Activated naive CD8-positive, alpha-beta T cell treated with anti-CD3 and anti-CD28 coated beads, Interleukin-2, amount 10 ng/mL, durations not matched to agents 7 days and 5 days (primary cell): ENCODE measurements at regions not wholly inside any gene's neighbourhood (a gene's known extent, or its start where the extent isn't known, plus 50 kb on each side); places are given as distances from the start of the nearest gene placed in this dataset.

Experiments
- ATAC-seq: fragments of 150-1000 bp; cut with Tn5 transposase; one replicate; pipeline ENCODE4 v1.10.0; 2021; ENCODE audit warnings: low read depth, moderate library complexity
- POLR2A ChIA-PET: fragments of 350-600 bp; sonication (Branson Sonifier 250); formaldehyde crosslinking; loops from one replicate; lab custom pipeline; 2021; ENCODE audit warnings: antibody characterized with exemption; lab: Charles Lee
- DNase-seq: peaks from one replicate; pipeline ENCODE4 v3.0.0; 2021
- H3K27ac Mint-ChIP-seq: one replicate; pipeline ENCODE4 v1.8.0; 2022; ENCODE audit warnings: mild to moderate bottlenecking, mixed read lengths
- H3K27me3 Mint-ChIP-seq: one replicate; pipeline ENCODE4 v1.8.0; 2022; ENCODE audit warnings: mild to moderate bottlenecking, moderate library complexity, mixed read lengths
- H3K36me3 Mint-ChIP-seq: one replicate; pipeline ENCODE4 v1.8.0; 2021; ENCODE audit warnings: mild to moderate bottlenecking, mixed read lengths
- H3K4me1 Mint-ChIP-seq: one replicate; pipeline ENCODE4 v1.8.0; 2021; ENCODE audit warnings: mixed read lengths
- H3K4me3 Mint-ChIP-seq: one replicate; pipeline ENCODE4 v1.8.0; 2022; ENCODE audit warnings: mild to moderate bottlenecking, moderate library complexity, mixed read lengths
- H3K9me3 Mint-ChIP-seq: one replicate; pipeline ENCODE4 v1.8.0; 2021; ENCODE audit warnings: mixed read lengths

DNA sequence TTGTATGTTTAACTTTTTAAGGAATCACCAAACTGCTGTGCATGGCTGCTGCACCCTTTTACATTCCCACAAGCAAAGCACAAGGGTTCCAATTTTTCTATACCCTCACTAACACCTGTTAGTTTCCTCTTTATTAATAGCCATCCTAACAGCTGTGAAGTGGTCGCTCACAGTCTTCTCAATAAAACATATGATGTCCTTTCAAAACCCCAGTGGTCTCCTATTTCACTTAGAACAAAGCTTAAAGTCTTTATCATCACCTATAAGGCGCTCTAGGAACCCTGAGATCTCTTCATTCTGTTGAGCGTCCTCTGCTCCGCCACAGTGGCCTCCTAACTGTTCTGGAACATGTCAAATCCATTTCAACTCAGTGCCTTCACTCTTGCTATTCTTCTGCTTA is 400.5 kb downstream of the KLF12 start:
- Mint-ChIP-seq H3K27ac (no peak overlapping the region), H3K4me1 (no peaks in the 10 kb centered on the region), H3K36me3 (peaks cover 12% of the 10 kb centered on the region), H3K4me3 (no peak overlapping the region), H3K9me3 (no peaks in the 10 kb centered on the region), H3K27me3 (no peaks in the 10 kb centered on the region)
- DNase-seq (no peak), ATAC-seq (no peak)
- POLR2A ChIA-PET: no interaction called here

DNA sequence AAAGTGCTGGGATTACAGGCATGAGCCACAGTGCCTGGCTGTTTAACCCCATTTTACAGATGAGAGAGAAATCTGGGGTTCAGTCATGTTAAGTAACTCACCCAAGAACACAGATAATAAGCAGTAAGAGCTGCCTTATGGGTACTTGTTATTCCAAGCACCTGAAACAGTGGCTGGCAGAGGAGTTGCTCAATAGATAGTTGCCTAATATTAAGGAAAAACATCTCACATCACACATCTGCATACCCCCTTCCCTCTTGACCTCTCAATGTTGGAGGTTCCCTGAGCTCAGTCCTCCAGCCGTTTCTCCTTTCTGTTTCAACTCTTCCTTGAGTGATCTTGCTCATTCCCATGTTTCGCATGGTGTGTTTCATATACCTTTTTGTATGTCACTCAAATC is 401.9 kb downstream of the KLF12 start:
- H3K27me3 Mint-ChIP-seq: no peaks in the 10 kb centered on the region
- POLR2A ChIA-PET: no interaction called here
- no peaks in the 10 kb centered on the region for H3K4me1 Mint-ChIP-seq
- peak overlapping the region; percentile 59 for H3K27ac Mint-ChIP-seq
- DNase-seq: no peak
- ATAC-seq: no peak
- H3K36me3 Mint-ChIP-seq: peaks cover 9% of the 10 kb centered on the region
- no peak overlapping the region for H3K4me3 Mint-ChIP-seq
- H3K9me3 Mint-ChIP-seq: no peaks in the 10 kb centered on the region

DNA sequence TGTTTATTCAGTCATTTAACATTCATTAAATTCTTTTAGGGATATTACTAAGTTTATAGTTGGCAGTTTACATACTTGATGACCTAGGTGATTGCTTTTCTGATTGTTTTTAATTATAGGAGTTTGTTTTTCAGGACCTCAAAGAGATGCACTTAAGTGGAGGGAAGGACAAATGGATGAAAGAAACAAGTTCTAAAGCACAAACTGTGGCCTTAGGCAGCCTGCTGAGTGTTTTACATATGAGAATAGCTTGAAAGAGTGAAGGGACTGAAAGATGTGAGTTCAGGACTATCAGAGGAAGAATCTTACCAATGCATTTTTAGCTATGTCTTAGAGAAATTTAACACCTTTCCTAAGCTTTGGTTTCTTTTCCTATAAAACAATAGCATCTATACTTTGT is 402.6 kb downstream of the KLF12 start:
- ATAC-seq: no peak
- no peaks in the 10 kb centered on the region for H3K27me3 Mint-ChIP-seq
- H3K4me3 Mint-ChIP-seq: no peak overlapping the region
- H3K27ac Mint-ChIP-seq: no peak overlapping the region
- no peaks in the 10 kb centered on the region for H3K4me1 Mint-ChIP-seq
- POLR2A ChIA-PET: no interaction called here
- peaks cover 9% of the 10 kb centered on the region for H3K36me3 Mint-ChIP-seq
- no peak for DNase-seq
- H3K9me3 Mint-ChIP-seq: no peaks in the 10 kb centered on the region

DNA sequence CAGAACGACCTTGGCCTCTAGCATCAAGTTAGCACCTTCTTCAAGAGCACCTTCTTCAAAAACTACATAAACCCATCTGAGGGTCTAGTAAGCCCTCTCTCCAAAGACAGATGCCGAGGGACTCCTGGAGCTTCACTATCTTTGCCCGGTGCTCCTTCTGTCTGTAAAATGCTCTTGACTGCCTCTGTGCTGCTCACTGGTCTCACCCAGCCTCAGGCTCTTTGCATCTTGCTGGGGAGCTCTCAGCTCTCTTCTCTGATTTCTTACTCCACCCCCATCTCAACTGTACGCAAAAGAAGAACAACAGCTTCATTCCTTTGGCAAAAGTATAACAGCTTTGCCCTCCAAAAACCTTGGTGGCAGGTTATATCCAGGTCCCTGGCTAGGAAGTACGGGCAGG is 404.2 kb downstream of the KLF12 start:
- Mint-ChIP-seq H3K4me1 (no peaks in the 10 kb centered on the region), H3K27ac (no peak overlapping the region)
- POLR2A ChIA-PET: no interaction called here

DNA sequence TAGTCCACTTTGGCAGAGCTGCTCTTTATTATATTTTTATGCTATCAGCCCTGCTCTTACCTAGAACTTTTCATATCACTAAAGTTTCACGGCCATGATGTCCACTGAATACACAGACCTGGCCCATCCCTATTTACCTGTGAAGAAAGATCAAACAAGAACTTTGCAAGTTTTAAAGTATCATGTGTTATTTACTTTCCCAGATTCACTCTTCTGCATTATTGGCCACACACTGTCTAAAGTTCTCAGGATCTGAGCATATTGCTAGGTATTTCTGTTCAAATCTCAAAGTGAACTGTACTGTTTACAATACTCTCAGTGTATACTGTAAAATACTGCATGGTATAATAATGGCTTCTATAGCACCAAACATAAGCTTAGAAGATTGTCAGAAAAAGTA is 405.2 kb downstream of the KLF12 start:
- DNase-seq: no peak

More for the DNA sequence above, 404.2 kb downstream of the KLF12 start:
- DNase-seq: no peak
- ATAC-seq: no peak
- Mint-ChIP-seq H3K27me3 (no peaks in the 10 kb centered on the region), H3K9me3 (no peaks in the 10 kb centered on the region), H3K36me3 (peaks cover 4% of the 10 kb centered on the region), H3K4me3 (no peak overlapping the region)

DNA sequence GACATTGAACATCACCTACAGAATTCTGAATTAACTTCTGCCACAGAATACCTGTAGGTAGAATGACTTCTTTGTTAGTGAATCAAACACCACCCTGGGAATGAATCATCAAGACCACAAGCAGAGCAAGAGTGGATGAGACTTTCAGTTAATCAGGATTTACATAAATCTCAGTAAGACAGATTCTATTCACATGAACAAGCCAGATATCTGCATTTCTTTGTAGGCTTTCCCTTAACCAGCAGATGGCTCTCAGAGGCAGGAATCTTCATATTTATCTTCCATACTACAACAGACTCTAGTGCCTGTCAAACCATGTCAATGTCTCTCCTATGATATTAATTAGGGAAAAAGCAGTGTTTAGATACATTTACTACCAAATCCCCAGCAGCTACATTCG is 412.1 kb downstream of the KLF12 start:
- peaks cover 13% of the 10 kb centered on the region for H3K36me3 Mint-ChIP-seq
- H3K4me3 Mint-ChIP-seq: no peak overlapping the region
- DNase-seq: no peak
- peaks cover 18% of the 10 kb centered on the region for H3K4me1 Mint-ChIP-seq
- peak; percentile 54 for ATAC-seq
- H3K27me3 Mint-ChIP-seq: no peaks in the 10 kb centered on the region
- H3K27ac Mint-ChIP-seq: no peak overlapping the region
- H3K9me3 Mint-ChIP-seq: no peaks in the 10 kb centered on the region
- POLR2A ChIA-PET: no interaction called here

More for the DNA sequence above, 405.2 kb downstream of the KLF12 start:
- no peaks in the 10 kb centered on the region for H3K9me3 Mint-ChIP-seq
- no peak overlapping the region for H3K4me3 Mint-ChIP-seq
- H3K36me3 Mint-ChIP-seq: peaks cover 7% of the 10 kb centered on the region
- no peak overlapping the region for H3K27ac Mint-ChIP-seq
- H3K27me3 Mint-ChIP-seq: no peaks in the 10 kb centered on the region
- H3K4me1 Mint-ChIP-seq: no peaks in the 10 kb centered on the region
- POLR2A ChIA-PET: no interaction called here
- ATAC-seq: no peak

DNA sequence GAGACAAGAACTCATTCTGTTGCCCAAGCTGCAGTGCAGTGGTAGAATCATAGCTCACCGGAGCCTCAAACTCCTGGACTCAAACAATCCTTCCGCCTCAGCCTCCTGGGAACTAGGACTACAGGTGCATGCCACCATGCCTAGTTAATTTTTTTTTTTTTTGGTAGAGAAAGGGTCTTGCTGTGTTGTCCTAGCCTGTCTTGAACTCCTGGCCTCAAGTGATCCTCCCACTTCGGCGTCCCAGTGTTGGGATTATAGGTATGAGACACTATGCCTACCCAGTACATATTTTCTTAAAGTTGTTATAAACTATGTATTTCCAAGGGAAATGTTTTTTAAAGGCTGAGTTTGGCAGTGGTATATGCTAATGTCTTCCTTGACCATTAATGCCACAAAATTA is 412.6 kb downstream of the KLF12 start:
- Mint-ChIP-seq H3K9me3 (no peaks in the 10 kb centered on the region), H3K27me3 (no peaks in the 10 kb centered on the region), H3K4me1 (peaks cover 22% of the 10 kb centered on the region), H3K27ac (no peak overlapping the region), H3K36me3 (peaks cover 13% of the 10 kb centered on the region), H3K4me3 (no peak overlapping the region)
- no peak for DNase-seq
- POLR2A ChIA-PET: no interaction called here
- no peak for ATAC-seq

DNA sequence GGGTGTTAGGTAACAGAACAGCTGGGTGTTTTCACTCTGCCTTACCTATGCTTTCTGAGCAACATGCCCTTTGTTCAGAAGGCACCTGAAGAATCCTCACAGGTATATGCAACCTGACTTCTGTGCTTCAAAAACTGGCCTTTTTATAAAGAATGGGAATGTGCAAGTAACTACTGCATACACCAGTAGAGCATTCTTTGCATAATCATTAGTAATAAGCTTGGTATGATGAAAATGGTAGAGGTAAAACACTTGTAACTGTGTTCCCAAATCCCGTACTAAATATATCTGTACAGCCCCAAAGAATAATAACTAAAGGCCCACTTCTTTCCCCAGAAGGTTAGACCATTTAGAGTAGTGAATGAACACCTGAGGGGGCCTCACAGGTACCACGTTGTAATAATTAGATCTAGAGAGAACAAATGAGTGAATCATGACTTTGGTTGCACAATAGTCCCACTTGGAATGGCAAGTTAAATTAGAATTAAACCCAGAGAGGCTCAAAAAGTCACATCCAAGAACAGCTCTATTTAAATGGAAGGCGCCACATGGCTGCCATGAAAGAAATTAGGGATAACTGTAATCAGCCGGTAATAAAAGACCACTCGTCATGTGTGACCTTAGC is 413.9 kb downstream of the KLF12 start:
- H3K36me3 Mint-ChIP-seq: peaks cover 15% of the 10 kb centered on the region
- no peak overlapping the region for H3K27ac Mint-ChIP-seq
- no peaks in the 10 kb centered on the region for H3K27me3 Mint-ChIP-seq
- no peaks in the 10 kb centered on the region for H3K9me3 Mint-ChIP-seq
- ATAC-seq (no peak), DNase-seq (no peak)
- no peak overlapping the region for H3K4me3 Mint-ChIP-seq
- peaks cover 31% of the 10 kb centered on the region for H3K4me1 Mint-ChIP-seq
- POLR2A ChIA-PET: no interaction called here

DNA sequence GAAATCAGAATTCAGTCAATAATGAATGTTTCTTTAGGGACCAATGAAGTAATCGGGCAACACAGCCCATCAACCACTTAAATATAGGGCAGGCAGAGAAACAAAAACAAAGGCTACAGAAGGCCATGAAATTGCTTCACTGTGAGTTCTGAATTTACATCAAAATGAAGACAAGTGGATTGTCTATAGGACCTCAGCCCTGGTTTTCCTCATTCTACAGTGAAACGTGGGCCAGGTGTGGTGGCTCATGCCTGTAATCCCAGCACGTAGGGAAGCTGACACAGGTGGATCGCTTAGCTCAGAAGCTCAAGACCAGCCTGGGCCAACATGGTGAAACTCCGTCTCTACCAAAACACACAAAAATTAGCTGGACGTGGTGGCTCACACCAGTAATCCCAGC is 416.0 kb downstream of the KLF12 start:
- no peak overlapping the region for H3K27ac Mint-ChIP-seq
- DNase-seq (no peak), ATAC-seq (no peak)
- no peaks in the 10 kb centered on the region for H3K9me3 Mint-ChIP-seq
- POLR2A ChIA-PET: no interaction called here
- no peaks in the 10 kb centered on the region for H3K27me3 Mint-ChIP-seq
- H3K4me3 Mint-ChIP-seq: no peak overlapping the region
- H3K4me1 Mint-ChIP-seq: peaks cover 48% of the 10 kb centered on the region
- peaks cover 23% of the 10 kb centered on the region for H3K36me3 Mint-ChIP-seq

DNA sequence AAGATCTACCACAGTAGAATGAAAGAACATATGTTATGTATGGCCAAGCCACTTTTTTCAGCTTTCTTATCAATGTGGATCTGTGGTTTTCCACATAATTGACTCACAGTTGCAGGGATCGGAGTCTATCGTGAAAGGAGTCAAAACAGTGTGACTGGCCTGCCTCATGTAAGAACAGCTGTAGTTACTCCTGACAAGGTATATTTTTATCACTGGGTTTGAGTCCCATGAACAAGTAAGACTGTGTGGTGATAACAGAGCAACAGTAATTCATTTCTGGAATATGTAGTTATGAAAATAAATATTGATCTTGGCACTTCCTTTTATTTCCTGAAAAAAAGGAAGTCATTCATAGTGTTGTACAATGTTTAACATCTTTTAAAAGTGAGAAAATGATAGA is 416.6 kb downstream of the KLF12 start:
- Mint-ChIP-seq H3K4me3 (peak overlapping the region; percentile 46), H3K36me3 (peaks cover 28% of the 10 kb centered on the region), H3K27ac (peak overlapping the region; percentile 66), H3K4me1 (peaks cover 48% of the 10 kb centered on the region), H3K9me3 (no peaks in the 10 kb centered on the region), H3K27me3 (no peaks in the 10 kb centered on the region)
- ATAC-seq (no peak), DNase-seq (no peak)
- POLR2A ChIA-PET: no interaction called here

DNA sequence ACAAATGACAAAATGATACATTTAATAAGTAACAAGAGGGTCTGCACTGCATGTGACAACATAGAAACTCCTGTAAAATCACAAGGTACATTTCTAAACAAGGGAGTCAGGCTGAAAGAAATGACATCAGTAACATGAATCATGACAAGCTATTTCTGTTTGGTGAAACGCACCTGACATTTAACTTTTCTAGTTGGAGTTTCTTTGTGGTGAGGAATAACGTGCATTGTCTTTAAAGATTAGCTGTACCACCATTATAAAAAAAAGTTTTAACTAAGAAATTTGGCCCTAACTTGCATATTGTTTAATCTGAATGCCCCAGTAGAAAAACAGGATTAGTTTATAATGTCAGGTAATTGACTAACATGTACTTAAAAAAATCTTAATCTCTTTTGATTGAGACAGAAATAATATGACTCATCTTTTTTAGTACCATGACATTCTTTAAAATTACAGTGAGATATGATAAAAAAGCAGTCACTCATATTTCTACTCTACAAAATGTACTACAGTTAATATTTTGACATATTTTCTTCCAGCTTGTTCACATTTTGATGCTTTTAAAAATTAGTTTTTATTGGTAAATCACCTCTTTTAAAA is 418.2 kb downstream of the KLF12 start:
- H3K4me1 Mint-ChIP-seq: peaks cover 40% of the 10 kb centered on the region
- peak overlapping the region; percentile 67 for H3K4me3 Mint-ChIP-seq
- DNase-seq (no peak), ATAC-seq (peak; percentile 43)
- H3K27me3 Mint-ChIP-seq: no peaks in the 10 kb centered on the region
- no peaks in the 10 kb centered on the region for H3K9me3 Mint-ChIP-seq
- POLR2A ChIA-PET: no interaction called here
- peak overlapping the region; percentile 91 for H3K27ac Mint-ChIP-seq
- H3K36me3 Mint-ChIP-seq: peaks cover 36% of the 10 kb centered on the region

DNA sequence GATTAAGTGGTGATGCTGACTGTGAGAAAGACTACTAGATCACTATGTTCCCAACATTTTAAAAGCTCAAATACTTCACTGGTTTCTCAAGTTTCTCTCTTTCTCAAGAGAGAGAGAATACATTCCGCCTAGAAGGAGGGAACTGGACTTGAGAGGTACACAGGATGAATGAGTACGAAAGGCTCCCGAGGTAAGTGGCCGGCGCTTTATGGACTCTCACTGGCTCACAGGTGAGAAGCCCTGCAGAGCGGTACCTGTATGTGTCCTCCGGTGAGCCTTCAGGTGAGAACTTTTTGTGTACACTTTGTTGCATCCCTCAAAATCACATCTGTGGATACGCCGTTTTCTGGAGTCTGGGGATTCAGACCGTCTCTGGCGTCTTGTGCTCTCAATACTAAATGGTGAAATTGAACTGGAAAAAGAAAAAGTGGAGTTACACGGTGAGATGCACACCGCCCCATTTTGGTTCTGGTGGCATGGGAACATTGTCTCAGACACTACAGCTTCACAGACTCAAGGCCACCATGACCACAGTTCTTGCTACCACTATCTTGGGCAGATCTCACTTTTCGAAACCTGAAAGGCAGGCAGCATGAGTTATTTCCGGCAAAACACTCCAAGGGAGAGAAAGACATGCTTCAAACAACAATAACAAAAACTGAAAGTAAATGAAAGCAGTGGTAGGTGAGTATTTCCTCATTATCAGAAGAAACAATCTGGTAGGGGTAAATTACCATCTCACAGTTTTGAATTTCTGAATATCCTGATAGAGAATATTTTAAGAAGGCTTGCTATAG is 418.9 kb downstream of the KLF12 start:
- Mint-ChIP-seq H3K4me1 (peaks cover 42% of the 10 kb centered on the region), H3K36me3 (peaks cover 41% of the 10 kb centered on the region), H3K27me3 (no peaks in the 10 kb centered on the region), H3K27ac (peak overlapping the region; percentile 91), H3K4me3 (peak overlapping the region; percentile 67), H3K9me3 (no peaks in the 10 kb centered on the region)
- DNase-seq (peak; percentile 37), ATAC-seq (peak; percentile 86)
- POLR2A ChIA-PET: interaction anchor here (0.7 to 2.1 kb wide), 2 partner anchors 13 to 657 kb away, joined by 3 to 4 read pairs; no protein-coding TSS in a partner anchor

DNA sequence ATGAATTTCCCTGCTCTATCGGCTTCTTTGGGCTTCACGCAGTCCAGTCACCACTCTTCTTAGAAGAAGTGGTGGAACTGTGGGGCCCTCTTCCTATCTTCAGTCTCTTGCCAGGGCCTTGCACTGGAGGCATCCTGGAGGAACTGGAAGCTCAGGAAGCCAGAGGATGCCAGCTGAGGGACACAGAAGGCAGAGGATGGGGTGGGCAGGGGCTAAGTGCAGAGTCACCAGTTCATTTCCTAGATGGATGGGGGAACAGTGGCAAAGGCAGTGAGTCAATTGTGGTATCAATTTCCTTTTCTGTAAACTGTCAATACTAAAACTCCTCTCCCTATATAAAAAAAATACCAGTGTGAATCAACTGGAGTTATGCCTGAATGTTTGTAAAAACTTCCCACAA is 419.7 kb downstream of the KLF12 start:
- Mint-ChIP-seq H3K36me3 (peaks cover 43% of the 10 kb centered on the region), H3K9me3 (no peaks in the 10 kb centered on the region)
- POLR2A ChIA-PET: interaction anchor here (2.1 kb wide), 1 partner anchor 12 kb away, joined by 4 read pairs; no protein-coding TSS in a partner anchor

More for the DNA sequence above, 419.7 kb downstream of the KLF12 start:
- ATAC-seq (no peak), DNase-seq (no peak)
- Mint-ChIP-seq H3K27ac (peak overlapping the region; percentile 91), H3K4me1 (peaks cover 42% of the 10 kb centered on the region), H3K4me3 (peak overlapping the region; percentile 67), H3K27me3 (no peaks in the 10 kb centered on the region)
